Body of pancreas (tissue), 4 donors: ENCODE measurements at regions not wholly inside any gene's neighbourhood (a gene's known extent, or its start where the extent isn't known, plus 50 kb on each side); places are given as distances from the start of the nearest gene placed in this dataset.

Experiments used
- POLR2A ChIP-seq, 3 donors: fragments of 450-650 bp; IDR thresholded peaks; one replicate each; pipeline ENCODE4 v1.6.1; 2016; ENCODE audit warnings: antibody characterized with exemption in 3 of 3, mild to moderate bottlenecking in 2 of 3
- TF ChIP-seq, protein P1 (sequence below), 7 experiments: fragments of 450-650 bp in 4 of 7; fragments of 200-600 bp in 3 of 7; sonication (generic) in 3 of 7; IDR thresholded peaks; one replicate each; pipeline ENCODE4 v1.5.1; 2016 to 2019; ENCODE audit warnings: antibody characterized with exemption in 7 of 7

GRCh38 chr5:102119252-102119651 is 176.8 kb downstream of the SLCO4C1 start:
- no peak for TF ChIP-seq POLR2A (IDR thresholded peaks at IDR 0.05)
- TF ChIP-seq, protein P1, sequence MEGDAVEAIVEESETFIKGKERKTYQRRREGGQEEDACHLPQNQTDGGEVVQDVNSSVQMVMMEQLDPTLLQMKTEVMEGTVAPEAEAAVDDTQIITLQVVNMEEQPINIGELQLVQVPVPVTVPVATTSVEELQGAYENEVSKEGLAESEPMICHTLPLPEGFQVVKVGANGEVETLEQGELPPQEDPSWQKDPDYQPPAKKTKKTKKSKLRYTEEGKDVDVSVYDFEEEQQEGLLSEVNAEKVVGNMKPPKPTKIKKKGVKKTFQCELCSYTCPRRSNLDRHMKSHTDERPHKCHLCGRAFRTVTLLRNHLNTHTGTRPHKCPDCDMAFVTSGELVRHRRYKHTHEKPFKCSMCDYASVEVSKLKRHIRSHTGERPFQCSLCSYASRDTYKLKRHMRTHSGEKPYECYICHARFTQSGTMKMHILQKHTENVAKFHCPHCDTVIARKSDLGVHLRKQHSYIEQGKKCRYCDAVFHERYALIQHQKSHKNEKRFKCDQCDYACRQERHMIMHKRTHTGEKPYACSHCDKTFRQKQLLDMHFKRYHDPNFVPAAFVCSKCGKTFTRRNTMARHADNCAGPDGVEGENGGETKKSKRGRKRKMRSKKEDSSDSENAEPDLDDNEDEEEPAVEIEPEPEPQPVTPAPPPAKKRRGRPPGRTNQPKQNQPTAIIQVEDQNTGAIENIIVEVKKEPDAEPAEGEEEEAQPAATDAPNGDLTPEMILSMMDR (IDR thresholded peaks at IDR 0.05): no peak
